Endothelial cell of umbilical vein (primary cell): ENCODE measurements at regions not wholly inside any gene's neighbourhood (a gene's known extent, or its start where the extent isn't known, plus 50 kb on each side); places are given as distances from the start of the nearest gene placed in this dataset.

Source experiments
- CTCF ChIP-seq, 2 donors: IDR thresholded peaks; 1 replicate in 1 of 2; 2 replicates in 1 of 2; pipeline ENCODE4 v1.5.1; 2011; ENCODE audit warnings: low read length in 2 of 2, mild to moderate bottlenecking in 2 of 2, moderate library complexity in 2 of 2, control low read depth in 1 of 2, inconsistent platforms in 1 of 2, low read depth in 1 of 2; ENCODE audit not compliant: insufficient read depth in 1 of 2; ENCODE audit errors: extremely low read depth in 1 of 2
- EZH2 ChIP-seq: IDR thresholded peaks from 2 replicates; pipeline ENCODE4 v1.6.1; 2012; ENCODE audit warnings: borderline replicate concordance, low read depth, mild to moderate bottlenecking, moderate library complexity, low read length, inconsistent platforms; ENCODE audit not compliant: severe bottlenecking
- POLR2AphosphoS5 ChIP-seq: IDR thresholded peaks from 2 replicates; pipeline ENCODE4 v1.6.1; 2012; ENCODE audit warnings: low read depth, mild to moderate bottlenecking, control low read depth, low read length, moderate library complexity; ENCODE audit not compliant: insufficient read depth

- TF ChIP-seq EZH2, result no peak
- no peak for TF ChIP-seq POLR2AphosphoS5
- no peak for TF ChIP-seq CTCF (IDR thresholded peaks at IDR 0.05; ENCODE audit: extremely low read depth in 1 of 2, insufficient read depth in 1 of 2, low read depth in 1 of 2, low read length in 2 of 2)
Observed at GRCh38 chrX:151859481-151859880, 53.2 kb upstream of the MAGEA4 start.
